Trophoblast cell (in vitro differentiated cells and primary cell): ENCODE measurements at regions not wholly inside any gene's neighbourhood (a gene's known extent, or its start where the extent isn't known, plus 50 kb on each side); places are given as distances from the start of the nearest gene placed in this dataset.
"Not testable (repeated sequence)": the region's sequence is repeated elsewhere in the genome, so short reads cannot be mapped to it uniquely, and the experiment has no call there.

Experiments
- DNase-seq, 2 donors: peaks; one replicate each; pipeline ENCODE4 v3.0.0-alpha.2; 2016
- H2AFZ ChIP-seq: 2 replicates; pipeline ENCODE4 v1.6.1; 2013; ENCODE audit warnings: low read length, moderate library complexity, mild to moderate bottlenecking; ENCODE audit not compliant: insufficient read depth, poor library complexity
- H2AK5ac ChIP-seq: 2 replicates; pipeline ENCODE4 v1.6.1; 2013; ENCODE audit warnings: mild to moderate bottlenecking, low read length
- H2BK120ac ChIP-seq: 2 replicates; pipeline ENCODE4 v1.6.1; 2013; ENCODE audit warnings: low read length, mild to moderate bottlenecking, moderate library complexity; ENCODE audit not compliant: insufficient read depth, poor library complexity
- H2BK12ac ChIP-seq: 2 replicates; pipeline ENCODE4 v1.6.1; 2013; ENCODE audit warnings: mild to moderate bottlenecking, low read length, moderate library complexity
- H2BK5ac ChIP-seq: 2 replicates; pipeline ENCODE4 v1.6.1; 2013; ENCODE audit warnings: low read length, low read depth, moderate library complexity, mild to moderate bottlenecking; ENCODE audit not compliant: poor library complexity
- H3K14ac ChIP-seq: 2 replicates; pipeline ENCODE4 v1.6.1; 2013; ENCODE audit warnings: mild to moderate bottlenecking, low read length
- H3K18ac ChIP-seq: 2 replicates; pipeline ENCODE4 v1.6.1; 2013; ENCODE audit warnings: mild to moderate bottlenecking, low read length
- H3K23ac ChIP-seq: 2 replicates; pipeline ENCODE4 v1.6.1; 2013; ENCODE audit warnings: low read length
- H3K27ac ChIP-seq: 2 replicates; pipeline ENCODE4 v1.5.1; 2013; ENCODE audit warnings: low read depth, mild to moderate bottlenecking, inconsistent platforms, low read length, moderate library complexity
- H3K27me3 ChIP-seq: 2 replicates; pipeline ENCODE4 v1.6.1; 2013; ENCODE audit warnings: inconsistent platforms, mild to moderate bottlenecking, low read length, moderate library complexity; ENCODE audit not compliant: insufficient read depth
- H3K36me3 ChIP-seq, 2 experiments: 1 replicate in 1 of 2; 2 replicates in 1 of 2; pipeline ENCODE4 v1.6.1; 2013; ENCODE audit warnings: low read length in 2 of 2, mild to moderate bottlenecking in 2 of 2, moderate library complexity in 1 of 2; ENCODE audit not compliant: insufficient read depth in 2 of 2, control insufficient read depth in 1 of 2
- H3K4ac ChIP-seq: 2 replicates; pipeline ENCODE4 v1.6.1; 2013; ENCODE audit warnings: low read depth, mild to moderate bottlenecking, low read length, moderate library complexity
- H3K4me1 ChIP-seq, 2 experiments: 1 replicate in 1 of 2; 2 replicates in 1 of 2; pipeline ENCODE4 v1.6.1; 2013; ENCODE audit warnings: low read length in 2 of 2, mild to moderate bottlenecking in 2 of 2, moderate library complexity in 1 of 2; ENCODE audit not compliant: insufficient read depth in 2 of 2, control insufficient read depth in 1 of 2
- H3K4me2 ChIP-seq: 2 replicates; pipeline ENCODE4 v1.6.1; 2013; ENCODE audit warnings: inconsistent platforms, mild to moderate bottlenecking, low read length, moderate library complexity
- H3K4me3 ChIP-seq: 2 replicates; pipeline ENCODE4 v1.5.1; 2013; ENCODE audit warnings: mild to moderate bottlenecking, low read depth, low read length, inconsistent platforms
- H3K79me1 ChIP-seq: one replicate; pipeline ENCODE4 v1.6.1; 2013; ENCODE audit warnings: low read length
- H3K79me2 ChIP-seq: 2 replicates; pipeline ENCODE4 v1.6.1; 2013; ENCODE audit warnings: low read length, mild to moderate bottlenecking; ENCODE audit not compliant: control insufficient read depth, insufficient read depth, poor library complexity
- H3K9ac ChIP-seq: 2 replicates; pipeline ENCODE4 v1.6.1; 2013; ENCODE audit warnings: mild to moderate bottlenecking, low read length
- H3K9me3 ChIP-seq: 2 replicates; pipeline ENCODE4 v1.6.1; 2013; ENCODE audit warnings: low read depth, mild to moderate bottlenecking, control low read depth, inconsistent platforms, low read length; ENCODE audit not compliant: insufficient read depth
- H4K12ac ChIP-seq: 2 replicates; pipeline ENCODE4 v1.6.1; 2013; ENCODE audit warnings: low read depth, mild to moderate bottlenecking, low read length, moderate library complexity
- H4K8ac ChIP-seq: 2 replicates; pipeline ENCODE4 v1.6.1; 2013; ENCODE audit warnings: low read depth, mild to moderate bottlenecking, low read length, moderate library complexity
- H4K91ac ChIP-seq: one replicate; pipeline ENCODE4 v1.6.1; 2013; ENCODE audit warnings: low read depth, mild to moderate bottlenecking, low read length, moderate library complexity
- WGBS: extraction: QIAGEN DNeasy Blood & Tissue Kit; methylation state at CpG from one replicate; pipeline ENCODE4 v1.1.7; 2013; ENCODE audit warnings: missing lambda C conversion rate; ENCODE audit not compliant: insufficient read length, insufficient coverage; ENCODE audit errors: extremely low coverage; 5-methylcytosine and 5-hydroxymethylcytosine counted together

DNA sequence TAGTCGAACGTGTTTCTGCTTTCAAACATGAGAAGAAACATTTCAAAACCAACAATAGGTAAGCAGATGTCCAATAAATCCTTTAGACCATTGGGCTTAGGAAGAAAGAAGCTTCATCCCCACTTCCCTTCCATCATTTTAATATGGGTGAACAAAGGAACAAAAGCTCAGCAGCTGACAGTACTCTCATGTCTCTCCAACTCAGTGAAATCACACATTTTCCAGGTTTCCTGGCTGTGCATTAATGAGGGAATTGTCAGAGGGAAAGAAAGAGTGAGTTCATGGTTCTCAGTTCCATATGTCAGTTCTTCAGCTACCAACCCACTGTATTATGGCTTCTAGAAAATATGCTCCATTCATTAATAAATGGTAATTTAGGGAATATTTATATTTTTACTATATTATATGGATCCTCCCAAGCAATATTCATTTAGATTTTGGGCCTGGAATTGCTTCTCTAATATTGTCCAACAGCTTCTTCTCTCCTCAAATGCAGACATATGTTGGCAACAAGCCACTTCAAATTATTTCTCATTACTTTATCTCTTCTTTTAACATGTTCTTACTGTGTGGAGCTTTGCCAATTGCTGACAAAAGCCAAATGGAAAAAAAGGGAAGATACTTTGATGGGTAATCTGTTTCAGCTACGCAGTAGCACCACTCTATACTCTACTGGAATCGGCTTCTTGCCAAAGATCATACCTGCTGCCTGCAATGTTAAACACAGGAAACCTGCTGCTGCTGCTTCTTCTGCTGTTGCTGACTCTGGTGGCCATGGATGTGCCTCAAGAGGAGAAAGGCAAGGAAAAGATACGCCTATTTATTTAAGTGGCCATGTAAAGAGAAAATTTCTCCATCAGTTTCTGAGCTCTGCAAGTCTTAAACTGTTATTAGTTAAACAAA is 1757.6 kb downstream of the ARAP2 start:
- Histone ChIP-seq H2BK12ac (no peak overlapping the region), H3K9ac (no peak overlapping the region), H3K4me2 (no peak overlapping the region), H2BK120ac (no peak overlapping the region), H3K27ac (no peak overlapping the region), H3K27me3 (no peaks in the 10 kb centered on the region), H3K79me2 (no peaks in the 10 kb centered on the region), H3K14ac (no peak overlapping the region), H3K4ac (no peak overlapping the region), H2BK5ac (no peak overlapping the region), H3K18ac (no peak overlapping the region), H3K4me3 (no peak overlapping the region), H3K36me3 (no peaks in the 10 kb centered on the region), H3K4me1 (no peaks in the 10 kb centered on the region), H4K8ac (no peak overlapping the region), H3K23ac (no peak overlapping the region), H2AK5ac (no peak overlapping the region), H4K12ac (no peak overlapping the region), H3K79me1 (no peaks in the 10 kb centered on the region), H3K9me3 (no peaks in the 10 kb centered on the region), H2AFZ (no peak overlapping the region), H4K91ac (no peak overlapping the region)
- no peak for DNase-seq
- no CpG with 5 or more reads among the region's 5 CpGs for WGBS

DNA sequence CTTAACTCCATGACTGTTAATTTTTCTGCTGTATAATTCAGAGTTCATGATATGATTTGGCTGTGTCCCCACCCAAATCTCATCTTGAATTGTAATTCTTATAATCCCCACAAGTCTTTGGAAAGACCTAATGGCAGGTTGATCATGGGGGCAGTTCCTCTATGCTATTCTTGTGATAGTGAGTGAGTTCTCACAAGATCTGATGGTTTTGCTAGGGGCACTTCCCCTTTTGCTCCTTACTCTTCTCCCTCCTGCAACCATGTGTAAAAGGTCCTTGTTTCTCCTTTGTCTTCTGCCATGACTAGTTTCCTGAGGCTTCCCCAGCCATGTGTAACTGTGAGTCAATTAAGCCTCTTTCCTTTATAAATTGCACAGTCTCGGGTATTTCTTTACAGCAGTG is 1751.9 kb downstream of the ARAP2 start:
- Histone ChIP-seq H3K4ac (no peak overlapping the region), H2BK12ac (no peak overlapping the region), H2AFZ (no peak overlapping the region), H3K4me3 (no peak overlapping the region), H3K79me1 (no peaks in the 10 kb centered on the region), H3K9ac (no peak overlapping the region), H3K27ac (no peak overlapping the region), H3K4me1 (no peaks in the 10 kb centered on the region), H3K4me2 (no peak overlapping the region), H4K12ac (no peak overlapping the region), H3K36me3 (no peaks in the 10 kb centered on the region), H3K9me3 (no peaks in the 10 kb centered on the region), H2BK5ac (no peak overlapping the region), H3K79me2 (no peaks in the 10 kb centered on the region), H3K18ac (no peak overlapping the region), H4K8ac (no peak overlapping the region), H2AK5ac (no peak overlapping the region), H3K27me3 (no peaks in the 10 kb centered on the region), H3K14ac (no peak overlapping the region), H2BK120ac (no peak overlapping the region), H4K91ac (no peak overlapping the region), H3K23ac (no peak overlapping the region)
- no peak for DNase-seq
- WGBS, result no CpG with 5 or more reads among the region's 1 CpG

DNA sequence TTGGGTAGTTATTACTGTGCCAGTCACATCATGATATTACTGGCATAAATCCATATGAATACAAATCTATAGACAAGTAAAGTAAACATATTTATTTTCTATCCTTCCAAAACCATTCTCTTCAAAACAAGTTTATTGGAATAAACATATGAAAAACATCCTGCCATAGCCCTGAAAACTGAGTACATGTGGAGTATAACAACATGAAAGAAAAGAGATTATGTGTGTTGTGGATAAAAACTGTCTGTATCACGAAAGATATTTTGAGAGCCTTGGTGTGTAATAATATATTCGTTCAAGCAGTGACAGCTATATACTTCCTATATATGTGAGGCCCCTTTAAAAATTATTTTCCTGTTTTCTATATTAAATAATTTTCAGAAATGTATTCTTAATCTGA is 1742.2 kb downstream of the ARAP2 start:
- H3K27me3 ChIP-seq, result no peaks in the 10 kb centered on the region
- no peak overlapping the region for H2AK5ac ChIP-seq
- H3K4me3 ChIP-seq, result no peak overlapping the region
- no peak overlapping the region for H3K14ac ChIP-seq
- H4K91ac ChIP-seq, result no peak overlapping the region
- no peak overlapping the region for H4K8ac ChIP-seq
- H3K4me1 ChIP-seq, result no peaks in the 10 kb centered on the region
- no peaks in the 10 kb centered on the region for H3K36me3 ChIP-seq
- no peak overlapping the region for H2BK120ac ChIP-seq
- H2AFZ ChIP-seq, result no peak overlapping the region
- H2BK5ac ChIP-seq, result no peak overlapping the region
- no peak overlapping the region for H4K12ac ChIP-seq
- no peak for DNase-seq
- no peak overlapping the region for H3K4me2 ChIP-seq
- no peak overlapping the region for H3K9ac ChIP-seq
- H2BK12ac ChIP-seq, result no peak overlapping the region
- H3K23ac ChIP-seq, result no peak overlapping the region
- H3K18ac ChIP-seq, result no peak overlapping the region
- no peak overlapping the region for H3K4ac ChIP-seq
- no peaks in the 10 kb centered on the region for H3K79me2 ChIP-seq
- no peaks in the 10 kb centered on the region for H3K79me1 ChIP-seq
- peaks cover 3% of the 10 kb centered on the region for H3K9me3 ChIP-seq
- no peak overlapping the region for H3K27ac ChIP-seq
- no CpG with 5 or more reads among the region's 2 CpGs for WGBS

DNA sequence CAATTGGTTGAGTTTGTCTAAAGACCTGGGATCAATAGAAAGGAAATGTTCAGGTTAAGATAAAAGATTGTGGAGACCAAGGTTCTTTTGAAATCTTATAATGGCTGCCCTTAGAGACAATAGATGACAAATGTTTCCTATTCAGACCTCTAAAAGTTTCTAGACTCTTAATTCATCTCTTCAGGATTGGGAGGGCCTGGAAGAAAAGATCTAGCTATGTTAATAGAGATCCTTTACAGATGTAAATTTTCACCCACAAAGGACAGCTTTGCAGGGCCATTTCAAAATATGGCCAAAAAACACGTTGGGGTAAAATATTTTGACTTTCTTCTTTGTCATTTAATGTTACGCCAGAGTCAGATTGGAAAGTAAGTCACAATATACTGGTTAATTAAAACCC is 1739.6 kb downstream of the ARAP2 start:
- not testable (repeated sequence) for H3K79me2 ChIP-seq, H3K4me1 ChIP-seq, H3K4me3 ChIP-seq, H3K23ac ChIP-seq, H3K79me1 ChIP-seq, DNase-seq, H2BK12ac ChIP-seq, H3K9me3 ChIP-seq, H2AK5ac ChIP-seq, H3K27me3 ChIP-seq, H3K18ac ChIP-seq, H3K14ac ChIP-seq, H2BK5ac ChIP-seq, H4K8ac ChIP-seq, H4K91ac ChIP-seq, H3K36me3 ChIP-seq, H3K4ac ChIP-seq, H3K9ac ChIP-seq, H4K12ac ChIP-seq, H2BK120ac ChIP-seq, H3K27ac ChIP-seq, H2AFZ ChIP-seq, H3K4me2 ChIP-seq
- no CpG with 5 or more reads among the region's 2 CpGs for whole genome bisulfite sequencing
